Fibroblast of pulmonary artery (primary cell): ENCODE measurements at regions not wholly inside any gene's neighbourhood (a gene's known extent, or its start where the extent isn't known, plus 50 kb on each side); places are given as distances from the start of the nearest gene placed in this dataset.
"Not testable (repeated sequence)": the region's sequence is repeated elsewhere in the genome, so short reads cannot be mapped to it uniquely, and the experiment has no call there.

ENCODE experiments used
- DNase-seq: peaks from one replicate; pipeline ENCODE4 v3.0.0-alpha.2; 2010; ENCODE audit warnings: low read depth
- H3K4me3 ChIP-seq: replicated peaks from 2 replicates; pipeline ENCODE4 v1.5.1; 2011; ENCODE audit warnings: low read depth, mild to moderate bottlenecking, control low read depth, low read length, moderate library complexity
- TF ChIP-seq, protein P1 (sequence below): IDR thresholded peaks from 2 replicates; pipeline ENCODE4 v1.5.1; 2011; ENCODE audit warnings: mild to moderate bottlenecking, control low read depth, low read length, inconsistent platforms; ENCODE audit errors: missing control alignments

DNA sequence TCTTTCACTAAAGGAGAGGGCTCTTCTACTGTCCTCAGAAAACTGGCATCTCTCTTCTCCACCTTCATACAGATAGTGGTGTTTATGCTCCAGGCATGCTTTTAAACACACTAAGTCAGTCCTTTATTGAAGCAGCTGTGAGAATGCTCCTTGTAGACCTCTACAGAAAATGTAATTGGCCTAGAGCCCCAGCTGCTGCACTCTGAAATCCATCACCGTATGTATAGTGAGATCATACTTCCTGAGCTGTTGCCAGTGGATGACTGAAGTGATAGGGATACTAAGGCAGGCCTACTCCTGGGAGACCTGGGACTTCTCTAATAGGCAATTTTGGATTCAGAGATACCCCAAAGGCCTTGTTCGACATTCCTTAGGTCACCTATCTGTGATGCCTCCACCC is 535.4 kb downstream of the RPS29 start:
- TF ChIP-seq, protein P1, sequence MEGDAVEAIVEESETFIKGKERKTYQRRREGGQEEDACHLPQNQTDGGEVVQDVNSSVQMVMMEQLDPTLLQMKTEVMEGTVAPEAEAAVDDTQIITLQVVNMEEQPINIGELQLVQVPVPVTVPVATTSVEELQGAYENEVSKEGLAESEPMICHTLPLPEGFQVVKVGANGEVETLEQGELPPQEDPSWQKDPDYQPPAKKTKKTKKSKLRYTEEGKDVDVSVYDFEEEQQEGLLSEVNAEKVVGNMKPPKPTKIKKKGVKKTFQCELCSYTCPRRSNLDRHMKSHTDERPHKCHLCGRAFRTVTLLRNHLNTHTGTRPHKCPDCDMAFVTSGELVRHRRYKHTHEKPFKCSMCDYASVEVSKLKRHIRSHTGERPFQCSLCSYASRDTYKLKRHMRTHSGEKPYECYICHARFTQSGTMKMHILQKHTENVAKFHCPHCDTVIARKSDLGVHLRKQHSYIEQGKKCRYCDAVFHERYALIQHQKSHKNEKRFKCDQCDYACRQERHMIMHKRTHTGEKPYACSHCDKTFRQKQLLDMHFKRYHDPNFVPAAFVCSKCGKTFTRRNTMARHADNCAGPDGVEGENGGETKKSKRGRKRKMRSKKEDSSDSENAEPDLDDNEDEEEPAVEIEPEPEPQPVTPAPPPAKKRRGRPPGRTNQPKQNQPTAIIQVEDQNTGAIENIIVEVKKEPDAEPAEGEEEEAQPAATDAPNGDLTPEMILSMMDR: no peak

DNA sequence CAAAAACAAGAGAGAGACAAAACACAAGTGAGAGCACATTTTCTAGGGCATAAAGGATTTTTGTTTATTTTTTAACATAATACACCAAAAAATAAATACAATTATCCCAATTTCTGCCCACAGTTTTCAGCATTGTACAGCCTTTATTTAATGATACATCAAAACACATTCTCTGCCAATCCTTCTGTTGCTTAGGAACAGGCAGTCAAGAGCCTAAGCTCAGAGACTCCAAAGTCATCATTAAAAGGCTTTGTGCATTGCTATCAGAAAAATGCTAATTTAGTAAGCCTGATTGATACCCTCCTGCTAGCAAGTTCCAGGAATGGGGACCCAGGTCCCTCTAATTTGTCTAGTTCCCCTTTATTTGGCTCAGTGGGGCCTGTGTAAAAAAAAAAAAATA is 536.5 kb downstream of the RPS29 start:
- no peak overlapping the region for H3K4me3 ChIP-seq
- TF ChIP-seq, protein P1: no peak
- no peak for DNase-seq

More for the DNA sequence above, 535.4 kb downstream of the RPS29 start:
- no peak for DNase-seq
- H3K4me3 ChIP-seq: no peak overlapping the region

DNA sequence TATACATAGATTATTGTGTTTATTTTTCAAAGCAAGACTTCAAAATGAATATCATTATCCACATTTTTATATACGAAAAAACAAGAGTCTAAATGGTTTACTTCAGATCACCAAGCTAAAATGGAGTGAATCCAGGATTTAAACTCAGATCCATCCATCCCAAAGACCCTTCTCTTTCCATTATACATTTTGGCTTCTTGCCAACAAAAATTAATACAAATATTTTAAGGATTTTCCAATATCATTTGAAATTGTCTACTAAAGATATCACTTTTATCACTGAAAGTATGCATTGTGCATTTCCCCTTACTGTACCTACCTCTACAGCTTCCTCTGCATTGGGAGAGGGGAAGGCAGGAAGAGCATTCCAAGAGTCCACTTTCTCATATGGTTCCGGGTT is 541.2 kb downstream of the RPS29 start:
- no peak overlapping the region for H3K4me3 ChIP-seq
- DNase-seq: no peak
- TF ChIP-seq, protein P1: no peak

DNA sequence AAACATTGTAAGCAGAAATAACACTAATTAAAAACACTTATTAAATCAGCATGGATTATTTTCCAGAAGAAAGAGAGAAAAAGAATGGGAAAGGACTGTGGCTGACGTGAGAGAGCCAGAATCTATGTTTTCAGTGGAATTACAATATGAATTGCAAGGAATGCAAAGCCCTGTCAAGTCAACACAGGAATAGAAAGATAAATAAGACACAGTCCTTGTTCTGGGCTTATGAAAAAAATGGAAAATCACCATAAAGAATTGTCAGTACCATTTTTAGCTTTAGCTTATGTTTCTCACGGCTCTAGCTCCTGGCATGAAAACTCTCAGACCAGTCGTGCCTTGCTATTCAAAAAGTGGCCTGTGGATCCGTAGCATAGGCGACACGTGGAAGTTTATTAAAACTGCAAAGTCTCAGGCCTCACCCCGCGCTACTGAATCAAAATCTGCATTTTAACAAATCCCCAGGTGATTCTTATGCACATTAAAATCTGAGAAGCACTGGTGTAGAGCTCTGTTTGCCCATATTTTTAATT is 549.1 kb downstream of the RPS29 start:
- no peak for DNase-seq
- TF ChIP-seq, protein P1: no peak
- H3K4me3 ChIP-seq: no peak overlapping the region

DNA sequence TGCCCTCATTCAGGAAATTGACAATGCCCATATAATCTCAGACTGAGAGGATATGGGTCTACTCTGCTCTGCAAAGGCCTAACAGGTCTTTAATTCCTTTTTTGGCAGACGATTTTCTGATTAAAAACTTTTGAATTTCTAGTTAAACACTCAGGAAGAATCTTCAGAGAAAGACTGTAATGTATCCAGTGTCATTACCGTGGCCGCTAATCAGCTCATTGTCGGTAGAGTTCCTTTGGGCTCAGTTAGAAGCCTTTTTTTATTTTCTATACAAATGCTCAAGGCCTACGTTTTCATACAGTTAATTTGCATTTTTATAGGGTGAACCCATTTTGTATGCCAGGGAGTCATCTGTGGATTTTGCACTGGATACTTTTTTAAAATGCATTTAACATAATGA is 549.9 kb downstream of the RPS29 start:
- DNase-seq: no peak
- TF ChIP-seq, protein P1: no peak
- H3K4me3 ChIP-seq: no peak overlapping the region

DNA sequence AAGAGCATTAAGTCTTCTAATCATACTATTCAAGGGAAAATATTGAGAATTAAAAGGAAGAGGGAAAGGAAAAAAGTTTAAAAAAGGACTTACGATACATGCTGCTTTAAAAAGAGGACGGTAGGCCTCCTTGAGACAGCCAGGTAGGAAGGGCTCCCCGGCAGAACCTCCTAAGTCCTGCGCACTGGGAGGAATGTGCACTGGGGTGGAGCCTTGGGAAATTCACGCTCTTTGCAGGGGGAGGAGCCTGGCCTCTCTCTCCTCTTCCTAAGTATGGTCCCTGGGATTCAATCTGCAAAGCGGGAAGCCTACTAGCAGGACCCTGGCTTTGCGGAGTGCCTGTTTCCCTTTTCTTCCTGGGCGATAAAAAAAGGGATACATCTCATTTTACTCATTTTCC is 553.0 kb downstream of the RPS29 start:
- TF ChIP-seq, protein P1: no peak
- DNase-seq: no peak
- no peak overlapping the region for H3K4me3 ChIP-seq

DNA sequence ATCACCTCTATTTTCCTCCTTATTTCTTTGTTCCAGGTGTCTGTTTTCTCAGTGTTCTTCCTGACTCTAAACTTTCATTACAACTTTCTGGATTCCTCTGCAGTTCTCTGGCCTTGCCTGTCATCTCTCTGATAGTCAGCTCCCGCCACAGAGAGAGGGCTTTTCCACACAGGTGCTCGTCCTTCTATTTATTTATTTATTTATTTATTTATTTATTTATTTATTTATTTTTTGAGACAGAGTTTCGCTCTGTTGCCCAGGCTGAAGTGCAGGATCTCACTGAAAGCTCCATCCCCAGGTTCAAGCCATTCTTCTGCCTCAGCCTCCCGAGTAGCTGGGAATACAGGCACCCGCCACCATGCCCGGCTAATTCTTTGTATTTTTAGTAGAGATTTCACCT is 554.5 kb downstream of the RPS29 start:
- H3K4me3 ChIP-seq, DNase-seq: not testable (repeated sequence)
